Transverse colon (tissue), 4 donors: ENCODE measurements at regions not wholly inside any gene's neighbourhood (a gene's known extent, or its start where the extent isn't known, plus 50 kb on each side); places are given as distances from the start of the nearest gene placed in this dataset.

Experiments used
- DNase-seq: peaks from one replicate; pipeline ENCODE4 v3.0.0-alpha.2; 2019
- H3K27ac ChIP-seq, 4 donors: fragments of 200-600 bp; sonication (generic); 2 replicates each; pipeline ENCODE4 v1.5.1; 2016 to 2018; ENCODE audit warnings: inconsistent platforms in 4 of 4
- H3K27me3 ChIP-seq: fragments of 200-600 bp; sonication (generic); 2 replicates; pipeline ENCODE4 v1.5.1; 2017; ENCODE audit warnings: inconsistent platforms
- H3K36me3 ChIP-seq, 4 donors: fragments of 200-600 bp; sonication (generic); 2 replicates each; pipeline ENCODE4 v1.5.1; 2017 to 2019; ENCODE audit warnings: inconsistent platforms in 4 of 4
- H3K4me1 ChIP-seq, 4 donors: fragments of 200-600 bp; sonication (generic); 2 replicates each; pipeline ENCODE4 v1.5.1; 2017 to 2020; ENCODE audit warnings: inconsistent platforms in 4 of 4
- H3K4me3 ChIP-seq, 4 donors: fragments of 200-600 bp; sonication (generic); 1 replicate in 1 of 4; 2 replicates in 3 of 4; pipeline versions ENCODE4 v1.5.1 to v1.6.1; 2017 to 2019; ENCODE audit warnings: inconsistent platforms in 4 of 4
- H3K9me3 ChIP-seq, 2 donors: fragments of 200-600 bp; sonication (generic); 2 replicates each; pipeline ENCODE4 v1.5.1; 2017 to 2019; ENCODE audit warnings: inconsistent platforms in 2 of 2
- EP300 ChIP-seq: sonication (generic); formaldehyde crosslinking; IDR thresholded peaks from one replicate; pipeline ENCODE4 v1.6.1; 2017; ENCODE audit warnings: antibody characterized with exemption, low read depth
- POLR2A ChIP-seq: fragments of 450-650 bp; IDR thresholded peaks from one replicate; pipeline ENCODE4 v1.6.1; 2016; ENCODE audit warnings: antibody characterized with exemption, mild to moderate bottlenecking, moderate library complexity
- POLR2AphosphoS5 ChIP-seq, 3 donors: sonication (generic); formaldehyde crosslinking; IDR thresholded peaks; one replicate each; pipeline ENCODE4 v1.6.1; 2016; ENCODE audit warnings: antibody characterized with exemption in 3 of 3
- WGBS, 2 donors: methylation state at CpG; one replicate each; pipeline ENCODE4 v1.1.5; 2018; ENCODE audit warnings: low coverage in 1 of 2; 5-methylcytosine and 5-hydroxymethylcytosine counted together
- in situ Hi-C, 4 donors: fragments of 200-750 bp; cut with MboI; loops; one replicate each; pipeline versions ENCODE4 v1.15.0 to v1.15.1; 2017; ENCODE audit warnings: low sequenced_read_pairs in 3 of 4, low pct_ligation_motif_present in 1 of 4, low pct_unique_long_range_greater_than_20kb in 1 of 4
- intact Hi-C: fragments of 100-400 bp; cut with DNase I; formaldehyde crosslinking; loops from one replicate; pipeline ENCODE4 v1.15.1; 2023; ENCODE audit warnings: low total_unique reads
- TF ChIP-seq, protein P1 (sequence below), 5 experiments: fragments of 200-600 bp in 3 of 5; fragments of 450-650 bp in 2 of 5; sonication (generic) in 3 of 5; IDR thresholded peaks; 1 replicate in 2 of 5; 2 replicates in 3 of 5; pipeline ENCODE4 v1.5.1; 2016 to 2017; ENCODE audit warnings: antibody characterized with exemption in 5 of 5, inconsistent platforms in 3 of 5, mild to moderate bottlenecking in 2 of 5, moderate library complexity in 1 of 5

DNA sequence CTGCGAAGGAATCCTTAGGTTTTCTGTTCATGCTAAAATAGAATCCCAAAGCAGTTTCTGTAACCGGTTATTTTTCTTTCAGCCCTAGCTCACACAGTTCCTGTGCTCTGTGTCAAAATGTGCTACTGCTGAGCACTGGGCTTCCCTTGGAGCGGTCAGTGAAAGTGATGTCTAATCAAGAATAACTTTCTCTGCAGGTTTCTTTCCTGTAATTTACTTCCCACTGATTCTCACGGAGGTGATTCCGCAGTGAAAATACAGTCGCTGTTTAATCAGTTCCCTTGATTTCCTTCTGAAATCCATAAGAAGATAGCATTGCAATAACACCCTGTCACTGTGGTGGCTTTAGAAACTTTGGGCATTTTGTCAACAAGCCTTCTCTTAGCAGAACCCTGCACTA is 112.0 kb upstream of the ISL1 start:
- Histone ChIP-seq H3K27me3 (no peaks in the 10 kb centered on the region), H3K4me1 (no peaks in the 10 kb centered on the region), H3K9me3 (no peaks in the 10 kb centered on the region), H3K4me3 (no peak overlapping the region), H3K27ac (no peak overlapping the region), H3K36me3 (no peaks in the 10 kb centered on the region)
- DNase-seq = no peak
- WGBS, 2 donors = 83 to 85% methylated on average over 3 to 6 of the region's 6 CpGs
- TF ChIP-seq POLR2AphosphoS5 (IDR thresholded peaks at IDR 0.05) (no peak), POLR2A (no peak), EP300 (no peak)
- TF ChIP-seq, protein P1, sequence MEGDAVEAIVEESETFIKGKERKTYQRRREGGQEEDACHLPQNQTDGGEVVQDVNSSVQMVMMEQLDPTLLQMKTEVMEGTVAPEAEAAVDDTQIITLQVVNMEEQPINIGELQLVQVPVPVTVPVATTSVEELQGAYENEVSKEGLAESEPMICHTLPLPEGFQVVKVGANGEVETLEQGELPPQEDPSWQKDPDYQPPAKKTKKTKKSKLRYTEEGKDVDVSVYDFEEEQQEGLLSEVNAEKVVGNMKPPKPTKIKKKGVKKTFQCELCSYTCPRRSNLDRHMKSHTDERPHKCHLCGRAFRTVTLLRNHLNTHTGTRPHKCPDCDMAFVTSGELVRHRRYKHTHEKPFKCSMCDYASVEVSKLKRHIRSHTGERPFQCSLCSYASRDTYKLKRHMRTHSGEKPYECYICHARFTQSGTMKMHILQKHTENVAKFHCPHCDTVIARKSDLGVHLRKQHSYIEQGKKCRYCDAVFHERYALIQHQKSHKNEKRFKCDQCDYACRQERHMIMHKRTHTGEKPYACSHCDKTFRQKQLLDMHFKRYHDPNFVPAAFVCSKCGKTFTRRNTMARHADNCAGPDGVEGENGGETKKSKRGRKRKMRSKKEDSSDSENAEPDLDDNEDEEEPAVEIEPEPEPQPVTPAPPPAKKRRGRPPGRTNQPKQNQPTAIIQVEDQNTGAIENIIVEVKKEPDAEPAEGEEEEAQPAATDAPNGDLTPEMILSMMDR (IDR thresholded peaks at IDR 0.05) = no peak
- intact Hi-C loops (no loop called here), in situ Hi-C loops (no loop called here)

DNA sequence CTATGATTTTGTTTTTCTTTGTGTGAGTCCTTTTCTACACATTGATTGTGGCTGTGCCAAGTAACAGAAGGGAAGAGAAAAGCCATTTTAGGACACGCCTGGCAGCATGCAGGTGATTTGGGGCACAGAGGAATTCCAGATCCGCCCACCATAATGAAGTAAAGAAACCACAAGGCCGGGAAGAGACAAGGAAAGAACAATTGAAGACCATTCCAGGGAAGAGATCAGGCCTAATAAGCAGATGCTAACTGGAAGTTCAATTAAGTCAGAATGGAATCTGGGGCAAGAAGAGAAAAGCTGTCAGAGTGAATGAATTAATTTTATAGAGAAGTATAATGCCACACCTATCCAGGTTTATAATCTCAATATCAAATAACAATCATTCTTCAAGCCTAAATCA is 110.2 kb upstream of the ISL1 start:
- Histone ChIP-seq H3K9me3 (no peaks in the 10 kb centered on the region), H3K4me1 (no peaks in the 10 kb centered on the region), H3K27me3 (no peaks in the 10 kb centered on the region), H3K27ac (no peak overlapping the region), H3K4me3 (no peak overlapping the region), H3K36me3 (no peaks in the 10 kb centered on the region)
- no peak for DNase-seq
- WGBS, 2 donors = 17 to 48% methylated on average over 3 of the region's 3 CpGs
- intact Hi-C loops = no loop called here
- in situ Hi-C loops = no loop called here
- TF ChIP-seq, protein P1 (IDR thresholded peaks at IDR 0.05) = no peak
- no peak for TF ChIP-seq POLR2AphosphoS5 (IDR thresholded peaks at IDR 0.05)
- no peak for TF ChIP-seq EP300
- no peak for TF ChIP-seq POLR2A

DNA sequence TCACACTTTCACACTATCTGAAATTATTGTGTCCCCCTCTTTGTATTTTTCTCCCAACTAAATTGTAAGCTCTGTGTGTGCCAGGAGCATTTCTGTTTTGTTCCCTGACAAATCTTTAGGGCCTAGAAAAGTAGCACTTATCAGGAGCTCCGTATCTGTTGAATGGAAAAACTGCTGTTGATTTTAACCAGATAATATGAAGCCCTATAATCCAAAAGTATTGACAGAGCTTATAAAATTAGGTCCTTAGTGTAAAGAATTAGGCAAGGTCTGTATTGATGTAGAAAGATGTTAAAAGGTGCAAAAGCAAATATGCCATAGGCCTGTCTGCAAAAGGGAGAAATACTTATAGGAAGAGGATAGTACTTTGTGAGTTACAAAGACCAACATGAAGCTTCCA is 109.4 kb upstream of the ISL1 start:
- intact Hi-C loops (no loop called here), in situ Hi-C loops (no loop called here)

DNA sequence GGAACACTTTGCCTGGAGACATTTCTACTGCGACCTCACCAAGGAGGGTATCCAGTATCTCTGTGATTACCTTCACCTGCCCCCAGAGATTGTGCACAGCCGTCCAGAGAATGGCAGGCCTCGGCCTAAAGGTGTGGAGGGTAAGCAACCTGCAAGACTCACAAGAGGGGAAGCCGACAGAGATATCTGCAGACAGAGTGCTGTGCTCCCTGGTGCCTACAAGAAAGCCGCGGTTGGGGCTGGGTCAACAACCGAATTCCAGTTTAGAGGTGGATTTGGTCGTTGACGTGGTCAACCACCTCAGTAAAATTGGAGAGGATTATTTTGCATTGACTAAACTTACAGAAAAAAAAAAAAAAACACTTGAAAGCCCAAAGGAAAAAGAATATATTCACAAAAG is 107.8 kb upstream of the ISL1 start:
- DNase-seq = no peak
- H3K4me1 ChIP-seq = no peaks in the 10 kb centered on the region
- no peaks in the 10 kb centered on the region for H3K36me3 ChIP-seq
- intact Hi-C loops = no loop called here
- no peaks in the 10 kb centered on the region for H3K27me3 ChIP-seq
- no peak overlapping the region for H3K27ac ChIP-seq
- 82 to 87% methylated on average over 7 to 9 of the region's 9 CpGs for WGBS, 2 donors
- TF ChIP-seq POLR2AphosphoS5 (IDR thresholded peaks at IDR 0.05) (no peak), POLR2A (no peak), EP300 (no peak)
- TF ChIP-seq, protein P1 (IDR thresholded peaks at IDR 0.05) = no peak
- no peak overlapping the region for H3K4me3 ChIP-seq
- no peaks in the 10 kb centered on the region for H3K9me3 ChIP-seq
- in situ Hi-C loops = no loop called here

More for the DNA sequence above, 109.4 kb upstream of the ISL1 start:
- no peak overlapping the region for H3K4me3 ChIP-seq
- H3K27ac ChIP-seq = no peak overlapping the region
- 66 to 67% methylated on average over 1 of the region's 1 CpG for WGBS, 2 donors
- no peaks in the 10 kb centered on the region for H3K4me1 ChIP-seq
- TF ChIP-seq POLR2A (no peak), POLR2AphosphoS5 (IDR thresholded peaks at IDR 0.05) (no peak), EP300 (no peak)
- TF ChIP-seq, protein P1 (IDR thresholded peaks at IDR 0.05) = no peak
- H3K27me3 ChIP-seq = no peaks in the 10 kb centered on the region
- no peaks in the 10 kb centered on the region for H3K9me3 ChIP-seq
- no peak for DNase-seq
- no peaks in the 10 kb centered on the region for H3K36me3 ChIP-seq
